GM18868 (cell line): ENCODE measurements at regions not wholly inside any gene's neighbourhood (a gene's known extent, or its start where the extent isn't known, plus 50 kb on each side); places are given as distances from the start of the nearest gene placed in this dataset.
A peak's percentile ranks its signal among the peaks of the same experiment; 100 is the strongest.
"Not testable (repeated sequence)": the region's sequence is repeated elsewhere in the genome, so short reads cannot be mapped to it uniquely, and the experiment has no call there.

Experiments used
- ATAC-seq: cut with Tn5 transposase; IDR thresholded peaks from one replicate; pipeline ENCODE4 v1.9.1; 2021; ENCODE audit warnings: mild to moderate bottlenecking, moderate library complexity; ENCODE audit not compliant: unreplicated experiment

- no peak for ATAC-seq
Observed at GRCh38 chr7:122248472-122248871, 56.1 kb downstream of the FEZF1 start.

- ATAC-seq: not testable (repeated sequence)
Observed at GRCh38 chr7:122238729-122239128, 65.8 kb downstream of the FEZF1 start.

DNA sequence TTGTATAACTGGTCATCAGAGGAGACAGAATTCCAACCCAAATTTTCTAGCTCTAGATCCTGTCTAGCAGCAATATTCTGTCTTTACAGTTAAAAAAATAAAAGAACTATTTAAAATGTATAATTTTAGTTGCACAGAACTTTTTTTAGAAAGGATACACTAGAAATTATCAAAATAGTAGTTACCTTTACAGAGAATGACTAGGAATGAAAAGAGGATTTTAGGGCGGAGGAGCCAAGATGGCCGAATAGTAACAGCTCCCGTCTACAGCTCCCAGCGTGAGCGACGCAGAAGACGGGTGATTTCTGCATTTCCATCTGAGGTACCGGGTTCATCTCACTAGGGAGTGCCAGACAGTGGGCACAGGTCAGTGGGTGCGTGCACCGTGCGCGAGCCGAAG, 66.3 kb downstream of the FEZF1 start:
- ATAC-seq: not testable (repeated sequence)

- no peak for ATAC-seq
Observed at GRCh38 chr7:122225874-122226273, 78.7 kb downstream of the FEZF1 start.

- ATAC-seq: peak; percentile 56
Observed at GRCh38 chr7:122219253-122219865, 75.3 kb upstream of the AASS start.

GRCh38 chr7:122217125-122217524, 73.1 kb upstream of the AASS start:
- ATAC-seq: no peak

DNA sequence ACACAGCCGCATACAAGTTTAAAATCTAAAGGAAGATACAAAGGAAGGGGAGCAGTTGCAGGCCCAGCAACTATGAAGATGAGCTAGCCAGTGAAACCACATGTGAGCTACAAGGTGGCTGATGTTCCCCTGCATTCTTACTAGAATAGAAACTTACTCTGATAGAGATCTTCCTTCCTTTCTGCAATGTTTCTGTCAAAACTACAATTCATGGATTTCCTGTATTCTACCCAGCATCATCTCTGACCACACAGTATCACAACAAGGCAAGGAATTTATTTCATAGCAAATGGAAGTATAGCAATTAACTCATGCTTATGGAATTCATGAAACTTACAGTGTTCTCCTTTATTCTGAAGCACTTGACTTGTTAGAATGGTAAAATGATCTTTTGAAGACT, 68.7 kb upstream of the AASS start:
- no peak for ATAC-seq

- ATAC-seq: no peak
Observed at GRCh38 chr7:122211362-122211761, 67.3 kb upstream of the AASS start.

DNA sequence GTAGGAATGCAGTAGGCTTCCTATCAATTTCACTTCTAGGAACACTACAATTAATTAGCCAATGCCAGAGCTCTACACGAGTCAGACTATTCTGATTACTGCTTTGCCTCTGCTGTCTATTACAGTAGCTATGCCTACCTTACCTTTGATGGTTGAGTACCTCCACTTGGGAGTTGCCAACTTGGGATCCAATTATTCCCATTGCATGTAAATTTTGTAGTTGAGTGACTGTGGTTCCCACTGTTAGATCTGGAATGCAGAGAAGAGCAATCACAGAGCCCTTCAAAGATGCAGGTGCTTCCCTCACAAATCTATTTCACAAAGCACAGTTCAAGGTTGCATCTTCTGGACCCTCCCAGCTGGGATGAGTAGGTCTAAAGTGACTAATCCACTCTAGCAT, 62.9 kb upstream of the AASS start:
- no peak for ATAC-seq

DNA sequence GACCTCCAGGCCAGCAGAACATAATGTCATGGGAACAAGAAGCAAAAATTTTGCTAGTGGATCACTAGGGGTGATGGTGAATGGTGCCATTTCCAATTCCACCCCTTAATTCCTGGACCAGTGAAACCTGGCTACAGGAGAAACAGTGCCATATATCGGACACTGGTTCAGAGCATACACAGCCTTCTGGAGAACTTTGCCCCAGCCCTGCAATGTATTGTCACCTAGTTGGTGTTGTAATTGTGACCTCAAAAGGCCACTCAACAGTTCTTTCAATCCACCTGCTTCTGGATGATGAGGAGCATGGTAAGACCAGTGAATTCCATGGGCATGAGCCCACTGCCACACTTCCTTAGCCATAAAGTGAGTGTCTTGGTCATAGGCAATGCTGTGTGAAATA, 59.8 kb upstream of the AASS start:
- no peak for ATAC-seq

- no peak for ATAC-seq
Observed at GRCh38 chr7:122200888-122201287, 56.8 kb upstream of the AASS start.

DNA sequence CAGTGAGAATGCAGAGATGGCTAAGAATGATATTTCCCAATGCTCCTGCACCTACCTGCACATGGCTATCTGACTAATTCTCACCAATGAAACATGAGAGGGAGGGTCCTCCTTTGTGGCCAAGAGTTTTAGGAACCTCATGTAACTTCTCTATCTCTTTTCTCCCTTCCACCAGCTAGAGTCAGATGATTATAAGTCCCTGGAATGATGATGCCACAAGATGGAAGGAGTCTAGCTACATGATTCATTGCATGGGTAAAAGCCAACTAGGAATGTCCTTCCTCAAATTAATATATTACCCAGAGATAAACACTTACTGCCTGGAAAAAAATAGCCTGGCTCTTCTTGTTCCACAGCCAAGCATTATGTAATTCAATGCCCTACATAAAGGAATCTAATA, 55.1 kb upstream of the AASS start:
- ATAC-seq: no peak

- ATAC-seq: no peak
Observed at GRCh38 chr7:122198581-122198980, 54.5 kb upstream of the AASS start.
